HepG2 (cell line): ENCODE measurements at regions not wholly inside any gene's neighbourhood (a gene's known extent, or its start where the extent isn't known, plus 50 kb on each side); places are given as distances from the start of the nearest gene placed in this dataset.

ENCODE experiments used
- ATAC-seq: fragments of 200-7000 bp; cut with Tn5 transposase; 3 replicates; pipeline ENCODE4 v1.9.1; 2020; ENCODE audit warnings: mild to moderate bottlenecking, moderate library complexity
- BruUV-seq: library from RNA; stranded (reverse); fragments of 400-500 nt; replicated peaks from 2 replicates; lab custom pipeline; 2021; lab: Mats Ljungman, UMichigan
- CTCF ChIA-PET: fragments of 300-600 bp; formaldehyde crosslinking; extraction: SDS; loops from one replicate; lab custom pipeline; 2021; ENCODE audit warnings: low total read pairs, inconsistent platforms, low intra/inter-chr PET ratio; lab: Yijun Ruan, JAX
- POLR2A ChIA-PET: fragments of 350-600 bp; sonication (Branson Sonifier 250); formaldehyde crosslinking; loops from one replicate; lab custom pipeline; 2020; ENCODE audit warnings: antibody characterized with exemption, inconsistent platforms; lab: Yijun Ruan, JAX
- DNase-seq: peaks from one replicate; pipeline ENCODE4 v3.0.0-alpha.2; 2015; ENCODE audit warnings: low spot score
- FAIRE-seq: peaks from 3 replicates; lab custom pipeline; 2011; peaks lifted over from hg19 to GRCh38; lab: Jason Lieb, UNC
- H2AFZ ChIP-seq: one replicate; pipeline ENCODE4 v1.6.1; 2011; ENCODE audit warnings: low read length, inconsistent platforms
- H3K27ac ChIP-seq: fragments of 300-600 bp; 3 replicates; pipeline ENCODE4 v1.8.0; 2011; ENCODE audit warnings: mixed run types, mild to moderate bottlenecking, mixed read lengths, low read length, inconsistent platforms; ENCODE audit not compliant: insufficient read depth; ENCODE audit errors: extremely low read length
- H3K27me3 ChIP-seq, 2 experiments: fragments of 200-600 bp in 1 of 2; 2 replicates in 1 of 2; 3 replicates in 1 of 2; pipeline versions ENCODE4 v1.6.0 to v1.8.0; 2011; ENCODE audit warnings: low read length in 2 of 2, mild to moderate bottlenecking in 2 of 2, moderate library complexity in 2 of 2, inconsistent platforms in 1 of 2; ENCODE audit not compliant: insufficient read depth in 2 of 2, control insufficient read depth in 1 of 2
- H3K36me3 ChIP-seq, 2 experiments: fragments of 200-600 bp in 1 of 2; replicated peaks in 1 of 2; 2 replicates in 1 of 2; 3 replicates in 1 of 2; pipeline versions ENCODE4 v1.5.1 to v1.8.0; 2011; ENCODE audit warnings: low read length in 2 of 2, inconsistent platforms in 1 of 2; ENCODE audit not compliant: insufficient read depth in 2 of 2, control insufficient read depth in 1 of 2
- H3K4me1 ChIP-seq: 2 replicates; pipeline ENCODE4 v1.5.1; 2012; ENCODE audit warnings: low read length, inconsistent platforms; ENCODE audit not compliant: insufficient read depth
- H3K4me2 ChIP-seq: 2 replicates; pipeline ENCODE4 v1.6.0; 2011; ENCODE audit warnings: low read depth, low read length, inconsistent platforms
- H3K4me3 ChIP-seq, 3 experiments: fragments of 200-600 bp in 1 of 3; sonication (generic), shearing (Covaris generic) in 1 of 3; replicated peaks in 1 of 3; 2 replicates each; pipeline ENCODE4 v1.5.1; 2011 to 2016; ENCODE audit warnings: low read length in 3 of 3, inconsistent platforms in 2 of 3, low read depth in 2 of 3, mild to moderate bottlenecking in 2 of 3, control low read depth in 1 of 3, mixed read lengths in 1 of 3; ENCODE audit not compliant: insufficient read depth in 1 of 3
- H3K79me2 ChIP-seq: one replicate; pipeline ENCODE4 v1.6.1; 2011; ENCODE audit warnings: low read length, inconsistent platforms; ENCODE audit not compliant: insufficient read depth
- H3K9ac ChIP-seq: 2 replicates; pipeline ENCODE4 v1.6.0; 2011; ENCODE audit warnings: mild to moderate bottlenecking, low read depth, low read length, inconsistent platforms; ENCODE audit not compliant: insufficient read depth
- H3K9me3 ChIP-seq: 2 replicates; pipeline ENCODE4 v1.5.1; 2012; ENCODE audit warnings: mild to moderate bottlenecking, low read length
- H4K20me1 ChIP-seq: 2 replicates; pipeline ENCODE4 v1.6.0; 2011; ENCODE audit warnings: inconsistent platforms, mild to moderate bottlenecking, low read length, moderate library complexity; ENCODE audit not compliant: insufficient read depth
- CENPT ChIP-seq: sonication (generic); formaldehyde crosslinking; IDR thresholded peaks from 2 replicates; pipeline ENCODE4 v1.8.0; 2022; ENCODE audit warnings: low read depth, mild to moderate bottlenecking, moderate library complexity, missing genetic modification reagents
- GATAD2A ChIP-seq: IDR thresholded peaks from 2 replicates; pipeline ENCODE4 v1.6.1; 2016
- NFATC3 ChIP-seq: sonication (generic); formaldehyde crosslinking; IDR thresholded peaks from 2 replicates; pipeline ENCODE4 v1.5.1; 2020; ENCODE audit warnings: mild to moderate bottlenecking, missing genetic modification reagents
- SCMH1 ChIP-seq: sonication (generic); formaldehyde crosslinking; IDR thresholded peaks from 2 replicates; pipeline ENCODE4 v1.9.0; 2021; ENCODE audit warnings: missing genetic modification reagents, mild to moderate bottlenecking, borderline replicate concordance
- SIN3B ChIP-seq: fragments of 150-350 bp; IDR thresholded peaks from 2 replicates; pipeline ENCODE4 v1.6.1; 2014; ENCODE audit warnings: low read length
- SMARCE1 ChIP-seq: fragments of 450-650 bp; IDR thresholded peaks from 2 replicates; pipeline ENCODE4 v1.6.1; 2017; ENCODE audit warnings: borderline replicate concordance
- XBP1 ChIP-seq: sonication (generic); formaldehyde crosslinking; IDR thresholded peaks from 2 replicates; pipeline ENCODE4 v1.5.0; 2020; ENCODE audit warnings: missing genetic modification reagents
- ZIK1 ChIP-seq: sonication (generic); formaldehyde crosslinking; IDR thresholded peaks from 2 replicates; pipeline ENCODE4 v1.5.0; 2020; ENCODE audit warnings: mild to moderate bottlenecking, low read depth, missing genetic modification reagents, borderline replicate concordance
- ZNF484 ChIP-seq: sonication (generic); formaldehyde crosslinking; IDR thresholded peaks from 2 replicates; pipeline ENCODE4 v1.5.1; 2020; ENCODE audit warnings: mild to moderate bottlenecking, low read depth, missing genetic modification reagents, borderline replicate concordance
- WGBS: methylation state at CpG from one replicate; pipeline ENCODE4 v1.1.6; 2017; ENCODE audit warnings: low lambda C conversion rate; 5-methylcytosine and 5-hydroxymethylcytosine counted together
- in situ Hi-C: cut with HindIII; loops from 2 replicates; pipeline ENCODE4 v1.10.0; 2017; ENCODE audit warnings: low pct_unique_long_range_greater_than_20kb; ENCODE audit not compliant: extremely low pct_ligation_motif_present
- intact Hi-C: fragments of 100-400 bp; cut with micrococcal nuclease; formaldehyde crosslinking; loops from one replicate; pipeline ENCODE4 v1.10.0; 2022; ENCODE audit not compliant: unreplicated experiment
- TF ChIP-seq, protein P1 (sequence below): IDR thresholded peaks from 2 replicates; pipeline ENCODE4 v1.4.0; 2020; ENCODE audit warnings: mild to moderate bottlenecking, missing genetic modification reagents
- TF ChIP-seq, protein P2 (sequence below): sonication (generic); formaldehyde crosslinking; IDR thresholded peaks from 2 replicates; pipeline ENCODE4 v1.9.0; 2021; ENCODE audit warnings: missing genetic modification reagents, mild to moderate bottlenecking, borderline replicate concordance
- TF ChIP-seq, protein P3 (sequence below): sonication (generic); formaldehyde crosslinking; IDR thresholded peaks from 2 replicates; pipeline ENCODE4 v1.4.0; 2020; ENCODE audit warnings: mild to moderate bottlenecking, missing genetic modification reagents
- TF ChIP-seq, protein P4 (sequence below), 2 experiments: sonication (generic) in 1 of 2; formaldehyde crosslinking in 1 of 2; IDR thresholded peaks; 2 replicates each; pipeline versions ENCODE4 v1.4.0 to v1.6.1; 2018 to 2020; ENCODE audit warnings: missing genetic modification reagents in 2 of 2, borderline replicate concordance in 1 of 2, low read depth in 1 of 2, mild to moderate bottlenecking in 1 of 2, missing biosample characterization in 1 of 2

DNA sequence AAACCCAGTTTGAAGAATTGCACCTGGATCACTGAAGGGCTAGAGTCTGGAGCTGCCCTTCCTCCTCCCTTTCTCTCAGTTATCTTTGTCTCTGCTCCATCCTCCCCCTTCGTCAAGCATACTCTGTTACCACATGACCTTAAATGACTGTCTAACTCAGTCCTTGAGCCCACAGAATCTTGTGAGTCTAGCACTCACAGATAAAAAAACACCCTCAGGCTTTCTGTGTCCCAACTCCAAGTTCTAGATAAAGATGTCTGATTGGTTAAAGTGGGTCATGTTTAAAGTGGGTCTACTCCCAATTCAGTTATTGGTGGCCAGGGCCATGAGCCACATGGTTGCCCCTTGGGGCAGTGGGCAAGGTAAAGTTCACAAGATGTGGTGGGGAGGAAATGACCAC lies 53.5 kb upstream of the CYP1B1 start (continued):
- TF ChIP-seq, protein P1, sequence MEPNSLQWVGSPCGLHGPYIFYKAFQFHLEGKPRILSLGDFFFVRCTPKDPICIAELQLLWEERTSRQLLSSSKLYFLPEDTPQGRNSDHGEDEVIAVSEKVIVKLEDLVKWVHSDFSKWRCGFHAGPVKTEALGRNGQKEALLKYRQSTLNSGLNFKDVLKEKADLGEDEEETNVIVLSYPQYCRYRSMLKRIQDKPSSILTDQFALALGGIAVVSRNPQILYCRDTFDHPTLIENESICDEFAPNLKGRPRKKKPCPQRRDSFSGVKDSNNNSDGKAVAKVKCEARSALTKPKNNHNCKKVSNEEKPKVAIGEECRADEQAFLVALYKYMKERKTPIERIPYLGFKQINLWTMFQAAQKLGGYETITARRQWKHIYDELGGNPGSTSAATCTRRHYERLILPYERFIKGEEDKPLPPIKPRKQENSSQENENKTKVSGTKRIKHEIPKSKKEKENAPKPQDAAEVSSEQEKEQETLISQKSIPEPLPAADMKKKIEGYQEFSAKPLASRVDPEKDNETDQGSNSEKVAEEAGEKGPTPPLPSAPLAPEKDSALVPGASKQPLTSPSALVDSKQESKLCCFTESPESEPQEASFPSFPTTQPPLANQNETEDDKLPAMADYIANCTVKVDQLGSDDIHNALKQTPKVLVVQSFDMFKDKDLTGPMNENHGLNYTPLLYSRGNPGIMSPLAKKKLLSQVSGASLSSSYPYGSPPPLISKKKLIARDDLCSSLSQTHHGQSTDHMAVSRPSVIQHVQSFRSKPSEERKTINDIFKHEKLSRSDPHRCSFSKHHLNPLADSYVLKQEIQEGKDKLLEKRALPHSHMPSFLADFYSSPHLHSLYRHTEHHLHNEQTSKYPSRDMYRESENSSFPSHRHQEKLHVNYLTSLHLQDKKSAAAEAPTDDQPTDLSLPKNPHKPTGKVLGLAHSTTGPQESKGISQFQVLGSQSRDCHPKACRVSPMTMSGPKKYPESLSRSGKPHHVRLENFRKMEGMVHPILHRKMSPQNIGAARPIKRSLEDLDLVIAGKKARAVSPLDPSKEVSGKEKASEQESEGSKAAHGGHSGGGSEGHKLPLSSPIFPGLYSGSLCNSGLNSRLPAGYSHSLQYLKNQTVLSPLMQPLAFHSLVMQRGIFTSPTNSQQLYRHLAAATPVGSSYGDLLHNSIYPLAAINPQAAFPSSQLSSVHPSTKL (CRISPR knock-in tag): no peak
- TF ChIP-seq SCMH1 (CRISPR knock-in tag): no peak

DNA sequence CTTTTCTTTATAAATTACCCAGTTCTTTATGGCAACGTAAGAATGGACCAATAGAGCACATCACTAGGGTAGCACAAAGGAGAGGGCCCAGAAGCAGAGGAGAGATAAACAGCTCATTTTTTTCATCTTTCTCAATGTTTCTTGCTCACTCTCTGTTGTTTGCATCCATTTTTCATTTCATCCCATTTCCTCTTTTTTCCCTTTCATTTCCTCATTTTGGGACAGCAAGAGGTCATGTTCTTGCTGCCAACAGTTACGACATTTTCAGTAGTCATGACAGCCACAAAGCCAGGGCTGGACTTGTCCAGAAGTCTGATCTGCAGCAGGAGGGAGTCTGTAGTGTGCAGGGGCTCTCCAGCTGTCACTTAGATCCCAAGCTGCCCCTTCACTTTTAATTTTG lies 52.7 kb upstream of the CYP1B1 start:
- ATAC-seq (no peak), FAIRE-seq (no peak), DNase-seq (no peak)
- Histone ChIP-seq H2AFZ (no peak overlapping the region), H3K9ac (no peak overlapping the region), H3K9me3 (peaks cover 31% of the 10 kb centered on the region), H3K79me2 (no peaks in the 10 kb centered on the region), H3K27me3 (peaks cover 0 to 3% of the 10 kb centered on the region in 2 experiments; a peak in 1 of 5 replicates), H4K20me1 (no peaks in the 10 kb centered on the region), H3K4me1 (no peaks in the 10 kb centered on the region), H3K4me2 (no peak overlapping the region), H3K4me3 (no peak overlapping the region), H3K36me3 (no peaks in the 10 kb centered on the region), H3K27ac (no peak overlapping the region)
- POLR2A ChIA-PET: no interaction called here
- CTCF ChIA-PET: no interaction called here
- intact Hi-C loops: no loop called here
- WGBS: 0% methylated on average over 2 of the region's 2 CpGs
- in situ Hi-C loops: no loop called here
- BruUV-seq: no TSS peak
- no peak for TF ChIP-seq SIN3B
- TF ChIP-seq ZIK1 (CRISPR knock-in tag): no peak
- TF ChIP-seq, protein P2, sequence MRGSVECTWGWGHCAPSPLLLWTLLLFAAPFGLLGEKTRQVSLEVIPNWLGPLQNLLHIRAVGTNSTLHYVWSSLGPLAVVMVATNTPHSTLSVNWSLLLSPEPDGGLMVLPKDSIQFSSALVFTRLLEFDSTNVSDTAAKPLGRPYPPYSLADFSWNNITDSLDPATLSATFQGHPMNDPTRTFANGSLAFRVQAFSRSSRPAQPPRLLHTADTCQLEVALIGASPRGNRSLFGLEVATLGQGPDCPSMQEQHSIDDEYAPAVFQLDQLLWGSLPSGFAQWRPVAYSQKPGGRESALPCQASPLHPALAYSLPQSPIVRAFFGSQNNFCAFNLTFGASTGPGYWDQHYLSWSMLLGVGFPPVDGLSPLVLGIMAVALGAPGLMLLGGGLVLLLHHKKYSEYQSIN (CRISPR knock-in tag): no peak
- no peak for TF ChIP-seq NFATC3
- no peak for TF ChIP-seq SMARCE1
- TF ChIP-seq ZNF484 (CRISPR knock-in tag): no peak
- no peak for TF ChIP-seq CENPT
- no peak for TF ChIP-seq XBP1 (CRISPR knock-in tag)
- no peak for TF ChIP-seq GATAD2A (CRISPR knock-in tag)
- TF ChIP-seq, protein P3, sequence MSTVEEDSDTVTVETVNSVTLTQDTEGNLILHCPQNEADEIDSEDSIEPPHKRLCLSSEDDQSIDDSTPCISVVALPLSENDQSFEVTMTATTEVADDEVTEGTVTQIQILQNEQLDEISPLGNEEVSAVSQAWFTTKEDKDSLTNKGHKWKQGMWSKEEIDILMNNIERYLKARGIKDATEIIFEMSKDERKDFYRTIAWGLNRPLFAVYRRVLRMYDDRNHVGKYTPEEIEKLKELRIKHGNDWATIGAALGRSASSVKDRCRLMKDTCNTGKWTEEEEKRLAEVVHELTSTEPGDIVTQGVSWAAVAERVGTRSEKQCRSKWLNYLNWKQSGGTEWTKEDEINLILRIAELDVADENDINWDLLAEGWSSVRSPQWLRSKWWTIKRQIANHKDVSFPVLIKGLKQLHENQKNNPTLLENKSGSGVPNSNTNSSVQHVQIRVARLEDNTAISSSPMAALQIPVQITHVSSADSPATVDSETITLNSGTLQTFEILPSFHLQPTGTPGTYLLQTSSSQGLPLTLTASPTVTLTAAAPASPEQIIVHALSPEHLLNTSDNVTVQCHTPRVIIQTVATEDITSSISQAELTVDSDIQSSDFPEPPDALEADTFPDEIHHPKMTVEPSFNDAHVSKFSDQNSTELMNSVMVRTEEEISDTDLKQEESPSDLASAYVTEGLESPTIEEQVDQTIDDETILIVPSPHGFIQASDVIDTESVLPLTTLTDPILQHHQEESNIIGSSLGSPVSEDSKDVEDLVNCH (CRISPR knock-in tag): no peak
- TF ChIP-seq, protein P4, sequence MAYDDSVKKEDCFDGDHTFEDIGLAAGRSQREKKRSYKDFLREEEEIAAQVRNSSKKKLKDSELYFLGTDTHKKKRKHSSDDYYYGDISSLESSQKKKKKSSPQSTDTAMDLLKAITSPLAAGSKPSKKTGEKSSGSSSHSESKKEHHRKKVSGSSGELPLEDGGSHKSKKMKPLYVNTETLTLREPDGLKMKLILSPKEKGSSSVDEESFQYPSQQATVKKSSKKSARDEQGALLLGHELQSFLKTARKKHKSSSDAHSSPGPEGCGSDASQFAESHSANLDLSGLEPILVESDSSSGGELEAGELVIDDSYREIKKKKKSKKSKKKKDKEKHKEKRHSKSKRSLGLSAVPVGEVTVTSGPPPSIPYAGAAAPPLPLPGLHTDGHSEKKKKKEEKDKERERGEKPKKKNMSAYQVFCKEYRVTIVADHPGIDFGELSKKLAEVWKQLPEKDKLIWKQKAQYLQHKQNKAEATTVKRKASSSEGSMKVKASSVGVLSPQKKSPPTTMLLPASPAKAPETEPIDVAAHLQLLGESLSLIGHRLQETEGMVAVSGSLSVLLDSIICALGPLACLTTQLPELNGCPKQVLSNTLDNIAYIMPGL (CRISPR knock-in tag; IDR thresholded peaks at IDR 0.05; ENCODE audit: borderline replicate concordance in 1 of 2, low read depth in 1 of 2): no peak
